Activated CD8-positive, alpha-beta memory T cell treated with anti-CD3 and anti-CD28 coated beads for 36 hours (primary cell): ENCODE measurements at regions not wholly inside any gene's neighbourhood (a gene's known extent, or its start where the extent isn't known, plus 50 kb on each side); places are given as distances from the start of the nearest gene placed in this dataset.

Experiments
- CTCF ChIA-PET: fragments of 350-600 bp; sonication (Branson Sonifier 250); formaldehyde crosslinking; loops from one replicate; lab custom pipeline; 2021; ENCODE audit warnings: antibody characterized with exemption; lab: Charles Lee
- POLR2A ChIA-PET: fragments of 350-600 bp; sonication (Branson Sonifier 250); formaldehyde crosslinking; loops from one replicate; lab custom pipeline; 2021; ENCODE audit warnings: antibody characterized with exemption; lab: Charles Lee

GRCh38 chr6:170182093-170182780 is 108.6 kb downstream of the DLL1 start:
- POLR2A ChIA-PET = no interaction called here
- CTCF ChIA-PET = interaction anchor here (0.8 kb wide), 1 partner anchor 31 kb away, joined by 3 read pairs; no protein-coding TSS in a partner anchor

- ChIA-PET POLR2A (no interaction called here), CTCF (interaction anchor here (0.8 kb wide), 1 partner anchor 30 kb away, joined by 3 read pairs; no protein-coding TSS in a partner anchor)
Observed at GRCh38 chr6:170181338-170181690, 109.6 kb downstream of the DLL1 start.

- ChIA-PET POLR2A (no interaction called here), CTCF (interaction anchor here (0.8 kb wide), 1 partner anchor 30 kb away, joined by 3 read pairs; no protein-coding TSS in a partner anchor)
Observed at GRCh38 chr6:170180671-170181337, 110.1 kb downstream of the DLL1 start.

- POLR2A ChIA-PET = no interaction called here
- CTCF ChIA-PET = no interaction called here
Observed at GRCh38 chr6:170179616-170180324, 111.1 kb downstream of the DLL1 start.

GRCh38 chr6:170178561-170179477 is 112.1 kb downstream of the DLL1 start:
- CTCF ChIA-PET = no interaction called here
- POLR2A ChIA-PET = no interaction called here

GRCh38 chr6:170177772-170178560 is 112.9 kb downstream of the DLL1 start:
- CTCF ChIA-PET = no interaction called here

GRCh38 chr6:170176898-170177771 is 113.7 kb downstream of the DLL1 start:
- CTCF ChIA-PET = no interaction called here

More at GRCh38 chr6:170177772-170178560, 112.9 kb downstream of the DLL1 start:
- POLR2A ChIA-PET = no interaction called here

GRCh38 chr6:170176136-170176897 is 114.6 kb downstream of the DLL1 start:
- POLR2A ChIA-PET = no interaction called here
- CTCF ChIA-PET = no interaction called here

More at GRCh38 chr6:170176898-170177771, 113.7 kb downstream of the DLL1 start:
- POLR2A ChIA-PET = no interaction called here

GRCh38 chr6:170175644-170176135 is 115.2 kb downstream of the DLL1 start:
- CTCF ChIA-PET = no interaction called here

GRCh38 chr6:170174771-170175643 is 115.9 kb downstream of the DLL1 start:
- POLR2A ChIA-PET = no interaction called here
- CTCF ChIA-PET = no interaction called here

More at GRCh38 chr6:170175644-170176135, 115.2 kb downstream of the DLL1 start:
- POLR2A ChIA-PET = no interaction called here

GRCh38 chr6:170174124-170174770 is 116.6 kb downstream of the DLL1 start:
- POLR2A ChIA-PET = no interaction called here
- CTCF ChIA-PET = no interaction called here

GRCh38 chr6:170173335-170173881 is 117.5 kb downstream of the DLL1 start:
- ChIA-PET CTCF (no interaction called here), POLR2A (no interaction called here)

GRCh38 chr6:170172825-170173256 is 118.0 kb downstream of the DLL1 start:
- ChIA-PET CTCF (no interaction called here), POLR2A (no interaction called here)

- POLR2A ChIA-PET = no interaction called here
Observed at GRCh38 chr6:170172392-170172791, 118.5 kb downstream of the DLL1 start.

GRCh38 chr6:170167657-170168159 is 123.2 kb downstream of the DLL1 start:
- CTCF ChIA-PET = no interaction called here
- POLR2A ChIA-PET = no interaction called here

More at GRCh38 chr6:170172392-170172791, 118.5 kb downstream of the DLL1 start:
- CTCF ChIA-PET = no interaction called here
